SK-N-SH treated with all-trans-retinoic acid at 6 μM for 48 hours (cell line): ENCODE measurements at regions not wholly inside any gene's neighbourhood (a gene's known extent, or its start where the extent isn't known, plus 50 kb on each side); places are given as distances from the start of the nearest gene placed in this dataset.

Source experiments
- ATAC-seq: fragments of 200-7000 bp; cut with Tn5 transposase; 3 replicates; pipeline ENCODE4 v1.9.1; 2020; ENCODE audit warnings: mild to moderate bottlenecking, moderate library complexity
- ARNTL ChIP-seq: fragments of 450-650 bp; formaldehyde crosslinking; IDR thresholded peaks from 2 replicates; pipeline ENCODE4 v1.5.0; 2020; ENCODE audit warnings: low read depth, mild to moderate bottlenecking, moderate library complexity, borderline replicate concordance
- BACH2 ChIP-seq: fragments of 250-450 bp; sonication (Bioruptor Pico); IDR thresholded peaks from 2 replicates; pipeline ENCODE4 v1.9.0; 2021; ENCODE audit warnings: mild to moderate bottlenecking, borderline replicate concordance
- CREB5 ChIP-seq: fragments of 250-450 bp; sonication (Bioruptor Pico); IDR thresholded peaks from 2 replicates; pipeline ENCODE4 v1.5.1; 2020; ENCODE audit warnings: low read depth, mild to moderate bottlenecking, moderate library complexity
- CSDC2 ChIP-seq: fragments of 250-450 bp; sonication (Bioruptor Pico); IDR thresholded peaks from 2 replicates; pipeline ENCODE4 v1.5.0; 2020; ENCODE audit warnings: mild to moderate bottlenecking, moderate library complexity
- CSRNP3 ChIP-seq: fragments of 250-450 bp; sonication (Bioruptor Pico); IDR thresholded peaks from 2 replicates; pipeline ENCODE4 v1.5.1; 2021; ENCODE audit warnings: mild to moderate bottlenecking, moderate library complexity
- ESRRG ChIP-seq: fragments of 250-450 bp; sonication (Bioruptor Pico); IDR thresholded peaks from 2 replicates; pipeline ENCODE4 v1.6.1; 2021; ENCODE audit warnings: mild to moderate bottlenecking
- GLIS3 ChIP-seq: fragments of 250-450 bp; sonication (Bioruptor Pico); IDR thresholded peaks from 2 replicates; pipeline ENCODE4 v1.5.0; 2020; ENCODE audit warnings: mild to moderate bottlenecking, moderate library complexity
- ISL1 ChIP-seq: fragments of 250-450 bp; sonication (Bioruptor Pico); IDR thresholded peaks from 2 replicates; pipeline ENCODE4 v2.1.2; 2022; ENCODE audit warnings: mild to moderate bottlenecking, moderate library complexity
- OSR1 ChIP-seq: fragments of 250-450 bp; sonication (Bioruptor Pico); IDR thresholded peaks from 2 replicates; pipeline ENCODE4 v1.8.0; 2022; ENCODE audit warnings: moderate library complexity, mild to moderate bottlenecking, inconsistent platforms
- PATZ1 ChIP-seq: fragments of 250-450 bp; sonication (Bioruptor Pico); IDR thresholded peaks from 2 replicates; pipeline ENCODE4 v1.8.0; 2020; ENCODE audit warnings: mild to moderate bottlenecking, moderate library complexity, borderline replicate concordance
- POU6F1 ChIP-seq: fragments of 250-450 bp; sonication (Bioruptor Pico); IDR thresholded peaks from 2 replicates; pipeline ENCODE4 v1.8.0; 2021; ENCODE audit warnings: low read depth, mild to moderate bottlenecking, moderate library complexity, borderline replicate concordance
- RARB ChIP-seq: fragments of 250-450 bp; sonication (Bioruptor Pico); IDR thresholded peaks from 2 replicates; pipeline ENCODE4 v1.8.0; 2021; ENCODE audit warnings: mild to moderate bottlenecking, moderate library complexity
- SNAI2 ChIP-seq: fragments of 250-450 bp; sonication (Bioruptor Pico); IDR thresholded peaks from 2 replicates; pipeline ENCODE4 v1.5.0; 2020; ENCODE audit warnings: mild to moderate bottlenecking, moderate library complexity
- TCF4 ChIP-seq: fragments of 250-450 bp; sonication (Bioruptor Pico); IDR thresholded peaks from 2 replicates; pipeline ENCODE4 v1.8.0; 2021; ENCODE audit warnings: mild to moderate bottlenecking, moderate library complexity, borderline replicate concordance
- TOX ChIP-seq: fragments of 250-450 bp; sonication (Bioruptor Pico); IDR thresholded peaks from 2 replicates; pipeline ENCODE4 v1.8.0; 2021; ENCODE audit warnings: mild to moderate bottlenecking, moderate library complexity, borderline replicate concordance
- TSHZ2 ChIP-seq: fragments of 250-450 bp; sonication (Bioruptor Pico); IDR thresholded peaks from 2 replicates; pipeline ENCODE4 v1.5.0; 2020; ENCODE audit warnings: mild to moderate bottlenecking, moderate library complexity
- ZC3H10 ChIP-seq: fragments of 250-450 bp; sonication (Bioruptor Pico); IDR thresholded peaks from 2 replicates; pipeline ENCODE4 v1.5.1; 2021; ENCODE audit warnings: mild to moderate bottlenecking, moderate library complexity
- ZFP3 ChIP-seq: fragments of 250-450 bp; sonication (Bioruptor Pico); IDR thresholded peaks from 2 replicates; pipeline ENCODE4 v1.5.0; 2020; ENCODE audit warnings: mild to moderate bottlenecking, moderate library complexity
- ZFP30 ChIP-seq: fragments of 450-650 bp; formaldehyde crosslinking; IDR thresholded peaks from 2 replicates; pipeline ENCODE4 v1.5.0; 2022; ENCODE audit warnings: mild to moderate bottlenecking, moderate library complexity
- ZNF565 ChIP-seq: fragments of 450-650 bp; formaldehyde crosslinking; conservative IDR thresholded peaks from 2 replicates; pipeline ENCODE4 v1.5.0; 2020; ENCODE audit warnings: low read depth, mild to moderate bottlenecking, moderate library complexity
- ZNF70 ChIP-seq: fragments of 450-650 bp; formaldehyde crosslinking; IDR thresholded peaks from 2 replicates; pipeline ENCODE4 v1.5.0; 2020; ENCODE audit warnings: mild to moderate bottlenecking, moderate library complexity
- ZNF8 ChIP-seq: fragments of 450-650 bp; formaldehyde crosslinking; IDR thresholded peaks from 2 replicates; pipeline ENCODE4 v1.5.0; 2020; ENCODE audit warnings: mild to moderate bottlenecking, moderate library complexity

- TF ChIP-seq ZFP30 (no peak), OSR1 (no peak), CSRNP3 (CRISPR knock-in tag) (no peak), ZNF70 (CRISPR knock-in tag) (no peak)
- TF ChIP-seq, all 23 proteins: peak for 0
- ATAC-seq: no peak
Observed at GRCh38 chr3:18247139-18247695, 177.9 kb downstream of the SATB1 start.

- TF ChIP-seq RARB (CRISPR knock-in tag) (no peak), POU6F1 (no peak), ZNF8 (CRISPR knock-in tag) (no peak), OSR1 (no peak), ISL1 (CRISPR knock-in tag) (no peak), TCF4 (no peak), ARNTL (no peak), TOX (CRISPR knock-in tag) (no peak), ZC3H10 (CRISPR knock-in tag) (no peak), PATZ1 (no peak), ZFP3 (no peak), SNAI2 (CRISPR knock-in tag) (no peak), ZNF70 (CRISPR knock-in tag) (no peak), GLIS3 (no peak), ESRRG (CRISPR knock-in tag) (no peak), BACH2 (no peak), CSDC2 (CRISPR knock-in tag) (no peak), CREB5 (CRISPR knock-in tag) (no peak)
- TF ChIP-seq, all 23 proteins: peak for 0
- ATAC-seq: no peak
Observed at GRCh38 chr3:18246336-18247060, 178.6 kb downstream of the SATB1 start.

- no peak for ATAC-seq
- no peak for TF ChIP-seq ZNF8 (CRISPR knock-in tag)
- TF ChIP-seq ZNF565 (CRISPR knock-in tag): no peak
- no peak for TF ChIP-seq CSDC2 (CRISPR knock-in tag)
- TF ChIP-seq ZFP30: no peak
- TF ChIP-seq PATZ1: no peak
- no peak for TF ChIP-seq TSHZ2 (CRISPR knock-in tag)
- no peak for TF ChIP-seq TOX (CRISPR knock-in tag)
- TF ChIP-seq ISL1 (CRISPR knock-in tag): no peak
- TF ChIP-seq CSRNP3 (CRISPR knock-in tag): no peak
- no peak for TF ChIP-seq ESRRG (CRISPR knock-in tag)
- no peak for TF ChIP-seq ZNF70 (CRISPR knock-in tag)
- TF ChIP-seq TCF4: no peak
- TF ChIP-seq, all 23 proteins: peak for 0
Observed at GRCh38 chr3:18245721-18246120, 179.4 kb downstream of the SATB1 start.
